DMS153 treated with DMSO at 0.1 percent for 48 hours (cell line): ENCODE measurements at regions not wholly inside any gene's neighbourhood (a gene's known extent, or its start where the extent isn't known, plus 50 kb on each side); places are given as distances from the start of the nearest gene placed in this dataset.

Source experiments
- DNase-seq: peaks from one replicate; lab custom pipeline; 2025; ENCODE audit not compliant: unreplicated experiment; lab: John Stamatoyannopoulos, UW

DNA sequence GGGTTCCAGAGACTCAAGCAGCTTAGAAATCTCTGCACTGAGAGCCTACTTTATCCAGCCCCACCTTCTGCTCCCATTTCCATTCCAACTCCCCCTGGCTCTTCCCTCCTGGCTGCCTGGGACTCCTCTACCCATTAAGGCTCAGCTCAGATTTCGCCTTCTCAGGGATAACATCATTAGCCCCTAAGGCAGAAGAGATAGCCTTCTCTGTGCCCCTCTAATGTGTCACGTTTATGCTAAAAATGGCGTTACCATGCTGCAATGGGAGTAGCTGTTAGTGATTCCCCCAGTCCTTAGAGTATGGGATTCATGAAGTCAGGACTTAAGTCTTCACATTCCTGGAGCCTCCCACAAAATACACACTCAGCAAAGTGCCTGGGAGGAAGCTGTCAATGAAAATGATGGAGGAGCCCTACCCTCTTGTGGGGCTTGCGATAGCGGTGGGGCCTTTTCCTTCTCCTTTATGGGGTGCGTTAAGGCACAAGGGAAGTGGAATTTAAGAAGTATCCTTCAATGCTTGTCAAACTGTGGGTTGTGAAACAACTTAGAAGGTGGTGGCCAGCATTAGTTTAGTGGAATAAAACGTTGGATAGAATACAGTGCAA is 144.7 kb upstream of the COPS8 start:
- DNase-seq: no peak

DNA sequence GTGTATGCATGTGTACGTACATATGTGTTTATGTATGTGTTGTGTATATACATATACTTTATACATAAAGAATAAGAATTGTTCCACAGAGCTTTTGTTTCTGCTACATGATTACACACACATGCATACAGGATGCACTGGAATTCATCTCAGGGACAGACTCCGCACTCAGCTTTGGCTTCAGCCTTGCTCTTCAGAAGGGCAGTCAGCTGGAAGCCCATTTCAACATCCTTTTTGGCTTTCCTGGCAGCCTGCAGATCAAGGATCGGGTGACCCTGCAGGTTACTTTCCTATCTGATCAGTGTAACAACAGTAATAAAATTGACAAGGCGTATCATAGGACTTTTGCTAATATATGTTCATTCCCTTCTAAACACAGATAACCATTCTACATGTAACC is 144.1 kb upstream of the COPS8 start:
- no peak for DNase-seq

DNA sequence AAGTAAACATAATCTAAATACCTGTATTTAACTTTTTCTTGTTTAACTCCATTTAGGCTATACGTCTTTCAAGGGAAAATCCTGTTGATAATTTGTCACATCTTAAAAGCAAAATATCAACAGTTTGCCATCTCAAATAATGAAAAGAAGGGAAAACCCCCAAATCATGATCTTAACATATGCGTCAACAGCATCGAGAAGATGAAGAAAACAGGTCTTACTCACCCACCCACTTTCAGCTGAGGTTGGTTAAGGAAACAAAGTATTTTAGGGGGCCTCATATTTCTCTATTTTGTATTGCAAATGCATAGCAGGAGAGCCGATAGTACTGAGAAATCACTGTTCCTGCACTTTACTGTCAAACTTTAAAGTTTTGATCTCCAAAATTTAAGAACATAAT is 143.1 kb upstream of the COPS8 start:
- DNase-seq: no peak

DNA sequence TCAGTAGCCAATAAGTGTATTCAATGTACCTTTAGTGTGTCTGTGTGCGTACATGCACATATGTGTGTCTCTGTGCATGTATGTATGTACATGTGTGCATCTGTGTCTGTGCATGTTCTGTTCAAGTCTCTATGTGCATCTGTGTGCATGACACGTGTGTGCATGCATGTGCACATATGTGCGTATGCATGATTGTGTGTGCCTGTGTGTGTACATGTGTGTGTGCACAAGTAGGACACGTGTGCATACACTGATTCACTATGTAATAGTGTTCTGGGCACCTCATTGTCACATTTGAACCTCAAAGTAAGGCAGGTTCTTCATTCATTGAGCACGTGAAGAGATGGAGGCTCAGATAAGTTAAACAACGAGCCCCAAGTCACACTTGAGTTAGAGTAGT is 142.6 kb upstream of the COPS8 start:
- DNase-seq: no peak

DNA sequence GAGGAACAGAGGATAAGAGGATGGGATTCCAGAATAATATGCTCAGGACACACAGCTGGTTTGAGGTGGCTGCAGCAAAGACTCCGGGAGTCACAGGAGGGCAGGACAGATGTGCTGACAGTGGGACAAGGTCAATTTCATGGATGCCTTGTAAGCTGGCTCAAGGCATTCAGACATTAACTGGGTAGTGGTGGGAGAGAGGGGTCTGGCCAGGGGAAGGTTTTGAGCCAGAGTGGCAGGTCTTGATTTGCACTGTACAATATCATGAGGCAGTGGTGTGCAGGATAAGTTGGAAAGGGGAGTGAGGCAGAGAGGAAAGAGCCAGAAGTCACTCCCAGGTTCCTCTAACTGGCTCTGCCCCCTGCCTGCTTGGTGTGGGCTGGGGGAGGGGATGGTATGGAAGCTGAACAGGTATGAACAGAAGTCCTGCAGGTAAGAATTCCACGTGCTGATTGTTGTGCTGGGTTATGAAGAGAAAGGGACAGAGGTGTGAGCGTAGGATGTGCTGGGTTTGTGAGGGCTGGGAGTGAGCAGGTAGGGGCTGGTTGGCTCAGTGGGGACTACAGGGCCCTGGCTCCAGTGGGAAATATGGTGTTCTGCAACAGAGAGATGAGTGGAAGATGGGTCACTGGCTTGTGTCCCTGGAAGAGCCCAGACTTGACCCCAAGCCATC is 141.7 kb upstream of the COPS8 start:
- no peak for DNase-seq

DNA sequence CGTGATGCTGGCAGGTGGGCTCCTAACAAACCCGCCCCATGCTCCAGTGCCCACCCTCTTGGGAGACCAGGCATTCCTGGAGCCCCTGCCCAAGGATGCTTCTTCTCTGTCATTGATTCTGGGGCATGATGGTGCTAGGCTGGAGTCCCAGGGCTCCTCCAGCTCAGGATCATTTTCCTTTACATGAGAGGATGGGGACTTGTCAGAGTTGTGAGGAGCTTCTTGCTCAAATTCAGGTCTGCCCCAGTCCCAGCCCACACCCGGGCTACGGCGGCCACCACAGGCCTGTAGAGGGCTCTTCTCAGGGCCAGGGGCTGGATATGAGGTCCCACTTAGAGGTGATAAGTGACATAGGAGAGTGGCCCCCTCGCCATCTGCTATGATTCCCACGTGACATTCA is 141.1 kb upstream of the COPS8 start:
- no peak for DNase-seq

DNA sequence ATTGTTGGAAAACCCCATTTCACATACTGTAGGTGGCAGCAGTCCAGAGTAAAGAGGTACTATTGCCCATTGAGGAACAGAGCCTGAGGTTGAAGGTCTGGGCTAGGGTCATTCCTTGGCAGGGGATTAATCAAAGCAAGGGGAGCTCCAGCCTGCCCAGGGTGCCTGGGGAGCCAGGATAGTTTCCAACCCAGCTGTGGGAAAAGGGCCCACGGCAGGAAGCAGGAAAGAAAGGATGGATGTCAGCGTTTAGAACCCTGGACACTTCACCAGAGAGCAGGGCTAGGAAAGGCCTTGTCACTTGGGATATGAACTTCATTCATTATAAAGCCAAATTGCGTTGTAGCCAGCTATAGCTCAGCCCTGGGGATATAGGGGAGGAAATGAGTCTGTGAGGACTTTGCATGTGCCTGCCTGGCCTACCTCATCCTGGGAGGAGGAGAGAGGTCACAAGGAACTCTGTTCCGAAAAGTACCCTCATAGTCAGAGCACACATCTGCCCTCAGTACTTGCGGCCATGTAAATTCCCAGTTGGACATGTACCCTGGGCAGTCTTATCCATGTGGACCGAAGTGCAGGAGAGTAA is 140.2 kb upstream of the COPS8 start:
- DNase-seq: no peak

DNA sequence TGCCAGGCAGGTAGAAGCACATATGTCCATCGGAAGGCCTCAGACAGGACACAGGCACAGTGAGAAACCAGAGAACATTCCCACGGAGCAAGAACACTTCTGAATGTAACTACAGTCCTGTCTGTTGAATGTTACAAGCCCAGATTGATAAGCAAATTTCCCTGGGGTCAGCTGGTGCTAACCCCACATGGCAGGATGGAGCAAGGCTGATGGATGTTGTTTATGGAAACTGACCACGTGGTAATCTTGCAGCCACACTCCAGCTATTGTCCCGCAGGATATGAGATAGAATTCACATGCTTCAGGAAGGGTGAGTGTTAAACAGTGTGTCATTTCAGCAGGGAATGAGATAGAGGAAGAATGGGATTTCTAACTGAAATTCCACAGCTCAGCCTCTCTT is 138.8 kb upstream of the COPS8 start:
- no peak for DNase-seq

DNA sequence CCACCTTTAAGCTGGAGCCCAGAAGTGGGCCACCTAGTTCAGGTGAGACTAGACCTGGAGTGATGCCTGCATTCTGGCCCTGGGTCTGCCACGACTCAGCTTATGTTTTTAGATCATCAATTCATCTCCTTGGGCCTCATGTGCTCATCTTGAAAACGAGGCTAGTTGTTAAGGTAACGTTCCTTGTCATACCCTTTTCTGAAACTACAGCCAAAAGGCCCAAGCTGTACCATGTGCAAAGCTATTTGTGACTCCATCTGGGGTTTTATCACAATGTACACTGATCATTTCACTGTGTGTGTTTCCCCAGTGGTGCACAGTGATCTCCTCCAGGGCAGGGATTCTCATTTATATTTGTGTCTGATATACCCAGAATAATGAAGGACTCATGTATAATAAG is 138.4 kb upstream of the COPS8 start:
- no peak for DNase-seq

DNA sequence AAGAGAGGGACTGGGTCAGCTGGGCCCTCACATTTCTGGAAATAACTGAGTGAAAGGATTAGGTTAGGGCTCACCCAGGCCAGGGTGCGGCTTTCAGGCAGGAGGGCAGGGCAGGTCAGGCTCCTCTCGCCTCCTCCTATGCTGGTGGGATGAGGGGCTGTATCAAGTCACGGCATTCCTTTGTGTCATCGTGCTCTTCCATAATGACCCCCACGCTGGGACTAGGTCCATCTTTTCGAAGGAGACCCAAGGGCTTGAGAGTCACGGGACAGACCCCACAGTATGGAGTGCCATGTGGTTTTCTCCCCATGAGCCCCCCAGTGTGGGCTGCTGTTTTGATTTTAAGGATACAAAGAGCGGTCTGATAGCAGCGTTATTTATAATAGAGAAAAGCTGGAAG is 137.8 kb upstream of the COPS8 start:
- DNase-seq: no peak

DNA sequence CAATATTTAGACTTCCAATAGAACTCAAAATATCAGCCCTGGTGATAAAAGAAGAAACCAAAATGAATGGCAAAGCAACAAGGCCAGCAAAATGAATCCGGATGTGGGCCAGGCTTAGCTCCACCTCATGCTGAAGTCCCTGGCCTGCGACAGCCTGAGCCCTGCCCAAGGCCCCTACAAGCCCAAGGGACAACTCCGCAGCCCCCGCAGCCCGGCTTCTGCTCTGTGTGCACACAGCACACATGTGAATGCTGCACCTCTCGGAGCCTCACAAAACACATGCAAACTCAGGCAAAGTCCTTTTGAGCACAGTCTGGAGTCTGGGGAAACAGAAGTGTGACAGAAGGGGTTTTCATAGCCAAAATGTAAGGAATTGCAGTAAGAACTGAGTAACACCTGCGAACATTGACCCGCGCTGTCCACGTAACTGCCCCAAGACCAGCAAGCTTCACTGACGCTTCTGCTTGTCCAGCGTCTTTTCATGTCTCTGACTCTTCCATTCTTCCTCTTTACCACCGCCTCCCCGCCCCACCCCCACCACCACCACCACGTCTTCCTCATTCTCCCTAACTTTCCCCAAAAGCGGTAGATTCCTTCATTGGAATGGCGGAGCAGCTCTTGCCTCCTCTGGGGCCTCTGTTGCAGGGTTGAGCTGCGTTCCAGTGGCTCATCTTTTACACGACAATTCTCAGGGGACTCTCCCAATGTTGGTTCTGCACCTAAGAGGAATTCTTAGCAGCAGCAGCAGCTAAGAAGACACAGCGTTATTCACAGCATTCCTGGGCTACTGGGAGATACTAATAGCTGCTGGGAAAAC is 136.4 kb upstream of the COPS8 start:
- DNase-seq: no peak

DNA sequence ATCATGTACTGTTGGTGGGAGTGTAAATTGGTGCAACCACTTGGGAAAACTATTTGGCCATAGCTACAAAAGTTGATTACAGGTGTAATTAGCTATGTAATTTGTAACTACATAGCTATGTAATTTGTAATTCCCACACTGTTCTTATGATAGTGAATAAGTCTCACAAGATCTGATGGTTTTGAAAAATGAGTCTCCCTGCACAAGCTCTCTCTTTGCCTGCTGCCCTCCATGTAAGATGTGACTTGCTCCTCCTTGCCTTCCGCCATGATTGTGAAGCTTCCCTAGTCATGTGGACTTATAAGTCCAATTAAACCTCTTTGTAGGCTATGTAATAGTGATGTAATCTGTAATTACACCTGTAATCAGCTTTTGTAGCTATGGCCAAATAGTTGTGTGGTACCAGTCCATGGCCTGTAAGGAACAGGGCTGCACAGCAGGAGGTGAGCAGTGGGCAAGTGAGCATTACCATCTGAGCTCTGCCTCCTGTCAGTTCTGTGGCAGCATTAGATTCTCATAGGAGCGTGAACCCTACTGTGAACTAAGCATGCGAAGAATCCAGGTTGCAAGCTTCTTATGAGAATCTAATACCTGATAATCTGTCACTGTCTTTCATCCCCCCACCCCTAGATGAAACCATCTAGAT is 133.7 kb upstream of the COPS8 start:
- DNase-seq: no peak

DNA sequence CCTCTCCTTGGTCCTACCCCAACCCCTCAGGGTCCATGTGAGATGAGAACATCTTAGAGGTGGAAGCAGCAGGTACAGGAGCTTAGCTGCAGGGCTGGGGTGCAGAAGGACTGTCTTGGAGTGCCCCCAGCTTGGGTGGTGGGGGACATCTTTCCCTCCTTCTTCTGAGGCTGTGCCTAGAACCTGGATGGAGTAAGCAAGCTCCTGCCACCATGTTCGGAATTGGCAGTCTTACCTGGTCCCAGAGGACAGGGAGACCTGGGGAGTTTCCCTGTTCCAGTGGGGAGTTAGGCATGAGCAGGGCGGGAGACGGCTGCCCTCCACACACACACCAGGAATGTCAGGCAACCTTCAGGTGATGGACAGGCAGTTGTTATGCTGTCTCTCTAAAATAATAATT is 131.0 kb upstream of the COPS8 start:
- DNase-seq: no peak

DNA sequence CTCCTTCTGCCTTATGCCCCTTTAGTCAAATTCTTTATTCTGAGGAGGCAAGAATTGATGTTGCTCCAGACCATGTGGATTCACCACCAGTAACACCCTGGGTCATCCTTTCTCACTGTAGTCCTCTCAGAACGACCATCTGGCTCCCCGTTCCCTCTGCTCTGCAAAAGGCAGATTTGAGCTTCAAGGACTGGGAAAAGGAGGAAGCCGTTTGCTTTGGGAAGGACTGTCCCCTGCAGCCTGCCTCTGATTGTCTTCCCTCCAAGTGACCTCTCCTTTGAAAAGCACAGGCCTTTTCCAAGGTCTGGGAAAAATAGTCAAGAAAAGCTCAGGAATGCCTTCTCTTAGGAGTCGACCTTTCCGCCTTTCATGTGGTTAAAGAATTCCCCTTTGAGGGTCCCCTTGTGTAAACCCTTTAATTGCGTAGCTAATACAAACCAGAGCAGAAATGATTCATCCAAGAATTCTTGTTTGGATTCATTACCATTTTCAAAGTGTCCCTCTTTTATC is 130.1 kb upstream of the COPS8 start:
- no peak for DNase-seq

DNA sequence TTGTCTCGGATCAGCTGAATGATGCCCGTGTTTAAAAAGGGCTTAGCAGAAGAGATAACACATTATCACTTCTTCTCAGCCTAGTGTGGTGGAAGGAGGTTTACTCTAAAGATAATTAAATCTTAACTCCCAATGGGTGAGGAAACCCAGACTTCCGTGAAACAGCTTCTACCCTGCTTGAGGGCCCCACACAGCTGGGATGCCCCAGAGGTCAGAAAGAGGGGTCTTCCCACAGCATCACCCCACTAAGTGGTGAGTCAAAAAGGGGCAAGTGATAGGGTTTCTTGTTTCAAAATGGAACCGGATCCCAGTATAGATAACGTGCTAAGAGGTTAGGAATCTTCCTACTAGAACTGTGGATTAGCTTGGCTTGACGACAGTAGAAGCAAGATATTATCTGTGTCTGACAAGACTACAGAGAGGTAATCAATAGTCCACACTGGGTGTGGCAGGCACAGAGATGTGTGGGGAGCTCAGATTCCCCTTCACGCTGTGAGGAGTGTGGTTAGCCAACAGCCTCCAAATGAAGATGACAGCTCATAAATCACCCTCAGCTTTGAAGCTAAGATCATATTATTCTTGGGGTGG is 129.6 kb upstream of the COPS8 start:
- no peak for DNase-seq

DNA sequence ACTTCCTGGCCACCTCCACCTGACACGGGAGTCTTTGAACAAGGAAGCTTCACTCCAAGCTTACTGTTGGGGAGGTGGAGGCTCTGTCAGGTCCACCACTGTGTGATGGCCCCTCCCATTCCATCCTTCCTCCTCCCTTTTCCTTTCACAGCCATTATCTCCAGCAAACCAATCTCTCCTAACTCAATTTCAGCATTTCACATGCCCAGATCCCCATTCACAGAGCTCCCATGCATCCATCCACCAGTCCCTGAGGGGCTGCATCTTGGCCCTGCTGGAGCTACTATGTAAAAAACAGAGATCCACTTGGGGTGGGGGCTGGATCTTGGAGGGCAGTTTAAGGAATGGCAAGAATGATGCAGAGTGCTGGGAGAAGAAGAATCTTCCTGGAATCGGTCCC is 129.0 kb upstream of the COPS8 start:
- DNase-seq: no peak

DNA sequence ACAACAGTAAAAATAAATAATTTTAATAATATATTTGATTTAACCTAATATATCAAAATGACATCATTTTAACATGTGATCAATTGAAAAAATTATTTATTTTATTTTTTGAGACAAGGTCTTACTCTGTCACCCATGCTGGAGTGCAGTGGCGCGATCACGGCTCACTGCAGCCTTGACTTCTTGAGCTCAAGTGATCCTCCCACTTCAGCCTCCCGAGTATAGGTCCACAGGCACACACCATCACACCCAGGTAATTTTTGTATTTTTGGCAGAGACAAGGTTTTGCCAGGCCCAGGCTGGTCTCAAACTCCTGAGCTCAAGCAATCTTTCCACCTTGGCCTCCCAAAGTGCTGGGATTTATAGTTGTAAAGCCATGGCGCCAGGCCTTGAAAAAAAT is 126.7 kb upstream of the COPS8 start:
- no peak for DNase-seq

DNA sequence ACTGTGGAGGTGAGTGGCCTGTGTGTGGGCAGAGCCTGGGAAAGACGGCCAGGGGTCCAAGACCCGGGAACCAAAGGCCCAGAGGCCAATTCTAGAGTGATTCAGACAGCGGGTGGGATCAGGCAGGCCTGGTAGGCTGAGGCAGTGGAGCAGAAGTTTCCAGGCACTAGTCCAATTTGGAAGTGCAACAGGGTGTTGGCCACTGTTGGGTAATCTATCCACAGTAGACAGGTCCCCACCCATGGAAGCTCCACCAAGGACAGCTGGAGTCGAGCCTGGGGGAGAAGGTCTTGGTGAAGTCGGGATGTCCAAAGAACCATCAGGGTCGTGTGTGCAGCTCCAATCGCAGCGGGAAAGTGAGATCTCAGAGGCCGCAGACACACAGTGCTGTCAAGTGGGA is 125.8 kb upstream of the COPS8 start:
- no peak for DNase-seq

DNA sequence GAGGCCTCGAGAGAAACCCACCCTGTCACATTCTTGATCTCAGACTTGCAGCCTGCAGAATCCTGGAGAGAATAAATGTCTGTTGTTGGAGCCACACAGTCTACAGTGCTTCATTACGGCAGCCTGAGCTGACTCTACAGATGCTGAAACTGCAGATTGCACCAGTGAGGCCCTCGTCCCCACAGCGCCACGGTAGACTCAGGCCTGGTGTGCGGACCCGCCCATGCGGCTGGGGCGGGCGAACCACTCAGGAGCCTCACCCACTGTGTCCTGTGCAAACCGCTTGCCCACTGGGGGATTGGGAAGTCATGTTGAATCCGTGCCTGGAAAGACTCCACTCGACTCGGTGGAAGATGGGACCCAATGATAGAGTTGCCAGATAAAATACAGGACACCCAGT is 125.2 kb upstream of the COPS8 start:
- no peak for DNase-seq

DNA sequence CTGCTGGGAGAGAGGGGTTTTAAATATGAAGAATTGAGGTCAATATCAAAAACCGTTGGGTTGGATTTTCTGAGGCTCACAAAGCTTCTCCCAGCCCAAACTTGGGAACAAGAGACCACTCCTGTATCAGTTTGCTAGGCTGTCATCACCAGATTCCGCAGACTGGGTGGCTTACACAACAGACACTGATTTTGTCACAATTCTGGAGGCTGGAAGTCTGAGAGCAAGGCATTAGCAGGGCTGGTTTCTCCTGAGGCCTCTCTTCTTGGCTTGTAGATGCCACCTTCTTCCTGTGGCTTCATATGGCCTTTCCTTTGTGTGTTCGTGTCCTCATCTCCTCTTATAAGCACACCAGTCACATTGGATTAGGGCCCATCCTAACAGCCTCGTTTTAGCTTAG is 122.9 kb upstream of the COPS8 start:
- DNase-seq: no peak

DNA sequence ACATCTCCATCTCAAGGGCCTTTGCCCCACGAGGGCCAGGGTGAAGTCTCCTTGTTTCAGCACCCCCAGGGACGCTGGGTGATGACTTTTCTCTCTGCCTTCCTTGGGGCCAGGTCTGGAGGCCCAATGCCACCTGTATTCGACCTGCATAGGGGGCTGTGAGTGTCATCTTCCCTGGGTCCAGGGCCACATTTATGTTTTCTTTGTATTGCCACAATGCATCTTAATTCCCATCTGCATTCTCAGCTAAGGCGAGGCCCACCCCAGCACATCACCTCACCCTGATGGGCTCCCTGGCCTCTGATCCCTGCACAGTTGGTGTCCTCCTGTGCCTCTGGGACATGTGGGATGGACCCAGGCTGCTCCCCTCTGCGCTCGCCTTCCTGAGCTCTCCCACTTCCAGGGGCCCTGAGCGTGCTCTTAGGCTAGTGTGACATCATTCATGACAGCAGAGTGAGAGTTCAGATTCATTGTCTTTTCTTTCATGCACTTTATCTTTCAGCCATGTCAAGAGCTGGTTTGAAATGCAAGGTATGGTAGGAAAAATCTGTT is 122.0 kb upstream of the COPS8 start:
- no peak for DNase-seq
